ENCODE measurements at regions not wholly inside any gene's neighbourhood (a gene's known extent, or its start where the extent isn't known, plus 50 kb on each side); places are given as distances from the start of the nearest gene placed in this dataset.

- TF ChIP-seq, protein P1, sequence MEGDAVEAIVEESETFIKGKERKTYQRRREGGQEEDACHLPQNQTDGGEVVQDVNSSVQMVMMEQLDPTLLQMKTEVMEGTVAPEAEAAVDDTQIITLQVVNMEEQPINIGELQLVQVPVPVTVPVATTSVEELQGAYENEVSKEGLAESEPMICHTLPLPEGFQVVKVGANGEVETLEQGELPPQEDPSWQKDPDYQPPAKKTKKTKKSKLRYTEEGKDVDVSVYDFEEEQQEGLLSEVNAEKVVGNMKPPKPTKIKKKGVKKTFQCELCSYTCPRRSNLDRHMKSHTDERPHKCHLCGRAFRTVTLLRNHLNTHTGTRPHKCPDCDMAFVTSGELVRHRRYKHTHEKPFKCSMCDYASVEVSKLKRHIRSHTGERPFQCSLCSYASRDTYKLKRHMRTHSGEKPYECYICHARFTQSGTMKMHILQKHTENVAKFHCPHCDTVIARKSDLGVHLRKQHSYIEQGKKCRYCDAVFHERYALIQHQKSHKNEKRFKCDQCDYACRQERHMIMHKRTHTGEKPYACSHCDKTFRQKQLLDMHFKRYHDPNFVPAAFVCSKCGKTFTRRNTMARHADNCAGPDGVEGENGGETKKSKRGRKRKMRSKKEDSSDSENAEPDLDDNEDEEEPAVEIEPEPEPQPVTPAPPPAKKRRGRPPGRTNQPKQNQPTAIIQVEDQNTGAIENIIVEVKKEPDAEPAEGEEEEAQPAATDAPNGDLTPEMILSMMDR (IDR thresholded peaks at IDR 0.05): no peak
- no peak for TF ChIP-seq POLR2AphosphoS5 (IDR thresholded peaks at IDR 0.05)
- TF ChIP-seq POLR2A (IDR thresholded peaks at IDR 0.05): no peak
- TF ChIP-seq EP300 (IDR thresholded peaks at IDR 0.05): no peak
These were observed 676.5 kb upstream of the FSHR start for GRCh38 chr2:49830846-49831245.

Measured in stomach (tissue), 4 donors.